K562 (cell line): ENCODE measurements at regions not wholly inside any gene's neighbourhood (a gene's known extent, or its start where the extent isn't known, plus 50 kb on each side); places are given as distances from the start of the nearest gene placed in this dataset.
"Not testable (repeated sequence)": the region's sequence is repeated elsewhere in the genome, so short reads cannot be mapped to it uniquely, and the experiment has no call there.

Source experiments
- ATAC-seq: fragments of 200-7000 bp; cut with Tn5 transposase; 3 replicates; pipeline ENCODE4 v1.9.1; 2020; ENCODE audit warnings: moderate library complexity
- BruUV-seq: library from RNA; stranded (reverse); fragments of 400-500 nt; replicated peaks from 2 replicates; lab custom pipeline; 2021; lab: Mats Ljungman, UMichigan
- CTCF ChIA-PET: fragments of 300-600 bp; formaldehyde crosslinking; extraction: SDS; loops from one replicate; lab custom pipeline; 2021; ENCODE audit warnings: low intra/inter-chr PET ratio; lab: Yijun Ruan, JAX
- POLR2A ChIA-PET: fragments of 300-600, 350-650 bp; sonication (Branson Sonifier 250); formaldehyde crosslinking; extraction: SDS; loops from one replicate; lab custom pipeline; 2021; ENCODE audit warnings: antibody characterized with exemption, inconsistent platforms; lab: Yijun Ruan, JAX
- DNase-seq, 4 experiments: peaks; one replicate each; pipeline versions ENCODE4 v3.0.0 to v3.0.0-alpha.2; 2011 to 2018; ENCODE audit warnings: low spot score in 3 of 4, mixed read lengths in 3 of 4; ENCODE audit errors: extremely low read depth in 1 of 4
- FAIRE-seq: peaks from 2 replicates; lab custom pipeline; 2011; peaks lifted over from hg19 to GRCh38; lab: Jason Lieb, UNC
- H2AFZ ChIP-seq: 2 replicates; pipeline ENCODE4 v1.6.0; 2011; ENCODE audit warnings: low read depth, low read length, control low read depth, inconsistent platforms
- H3K27ac ChIP-seq: fragments of 200-600 bp; 3 replicates; pipeline ENCODE4 v1.8.0; 2011; ENCODE audit warnings: low read depth, mild to moderate bottlenecking, control low read depth, inconsistent platforms, low read length, moderate library complexity, mixed read lengths; ENCODE audit errors: extremely low read depth
- H3K27me3 ChIP-seq, 2 experiments: fragments of 300-600 bp in 1 of 2; 2 replicates in 1 of 2; 3 replicates in 1 of 2; pipeline versions ENCODE4 v1.6.0 to v1.8.0; 2011; ENCODE audit warnings: inconsistent platforms in 2 of 2, low read length in 2 of 2, mild to moderate bottlenecking in 1 of 2, mixed read lengths in 1 of 2, moderate library complexity in 1 of 2; ENCODE audit not compliant: control insufficient read depth in 2 of 2, insufficient read depth in 2 of 2
- H3K36me3 ChIP-seq: fragments of 300-600 bp; 3 replicates; pipeline ENCODE4 v1.8.0; 2011; ENCODE audit warnings: mild to moderate bottlenecking, low read length, inconsistent platforms; ENCODE audit not compliant: control insufficient read depth, insufficient read depth
- H3K4me1 ChIP-seq, 2 experiments: fragments of 200-600 bp in 1 of 2; replicated peaks in 1 of 2; 2 replicates in 1 of 2; 3 replicates in 1 of 2; pipeline versions ENCODE4 v1.5.1 to v1.8.0; 2011; ENCODE audit warnings: inconsistent platforms in 2 of 2, low read length in 2 of 2, mild to moderate bottlenecking in 1 of 2, mixed read lengths in 1 of 2, moderate library complexity in 1 of 2; ENCODE audit not compliant: control insufficient read depth in 2 of 2, insufficient read depth in 2 of 2
- H3K4me2 ChIP-seq: 2 replicates; pipeline ENCODE4 v1.6.1; 2011; ENCODE audit warnings: low read length, control low read depth, inconsistent platforms, mixed read lengths; ENCODE audit not compliant: insufficient read depth
- H3K4me3 ChIP-seq: fragments of 200-600 bp; sonication (generic), shearing (Covaris generic); 2 replicates; pipeline ENCODE4 v1.5.1; 2016; ENCODE audit warnings: control low read depth, inconsistent platforms
- H3K79me2 ChIP-seq: fragments of 200-600 bp; 3 replicates; pipeline ENCODE4 v1.8.0; 2011; ENCODE audit warnings: low read length, inconsistent platforms; ENCODE audit not compliant: control insufficient read depth, insufficient read depth
- H3K9ac ChIP-seq, 2 experiments: 2 replicates each; pipeline versions ENCODE4 v1.6.0 to v1.6.1; 2011; ENCODE audit warnings: low read depth in 2 of 2, low read length in 2 of 2, control low read depth in 1 of 2, inconsistent platforms in 1 of 2, mild to moderate bottlenecking in 1 of 2, mixed read lengths in 1 of 2; ENCODE audit not compliant: insufficient read depth in 1 of 2
- H3K9me1 ChIP-seq: one replicate; pipeline ENCODE4 v1.6.0; 2011; ENCODE audit warnings: inconsistent platforms, mild to moderate bottlenecking, low read length, moderate library complexity; ENCODE audit not compliant: control insufficient read depth, insufficient read depth
- H3K9me3 ChIP-seq: replicated peaks from 2 replicates; pipeline ENCODE4 v1.5.1; 2011; ENCODE audit warnings: low read depth, low read length, inconsistent platforms; ENCODE audit not compliant: control insufficient read depth, insufficient read depth
- H4K20me1 ChIP-seq: replicated peaks from 2 replicates; pipeline ENCODE4 v1.6.1; 2011; ENCODE audit warnings: low read length, inconsistent platforms, mixed read lengths; ENCODE audit not compliant: control insufficient read depth, insufficient read depth
- MIER1 ChIP-seq: fragments of 450-650 bp; IDR thresholded peaks from 2 replicates; pipeline ENCODE4 v1.6.1; 2016; ENCODE audit warnings: antibody characterized with exemption, mild to moderate bottlenecking, low read depth
- MTA2 ChIP-seq: fragments of 450-650 bp; IDR thresholded peaks from 2 replicates; pipeline ENCODE4 v1.6.1; 2016; ENCODE audit warnings: low read depth
- NR2C1 ChIP-seq, 2 experiments: fragments of 450-650 bp; IDR thresholded peaks; 2 replicates each; pipeline ENCODE4 v1.6.1; 2017; ENCODE audit warnings: mild to moderate bottlenecking in 2 of 2, antibody characterized with exemption in 1 of 2, inconsistent platforms in 1 of 2, missing compliant biosample characterization in 1 of 2, missing genetic modification characterization in 1 of 2
- TCF7L2 ChIP-seq: fragments of 150-350 bp; IDR thresholded peaks from 2 replicates; pipeline ENCODE4 v1.6.1; 2016; ENCODE audit warnings: low read depth, mild to moderate bottlenecking, low read length, moderate library complexity
- ZNF197 ChIP-seq: fragments of 200-800 bp; sonication (Bioruptor generic); IDR thresholded peaks from 2 replicates; pipeline ENCODE4 v1.6.1; 2016; ENCODE audit warnings: low read depth, missing genetic modification characterization, missing compliant biosample characterization
- WGBS: fragments of 100-300 bp; shearing (Covaris generic); methylation state at CpG from one replicate; pipeline ENCODE4 v1.1.6; 2016; ENCODE audit warnings: low coverage, mixed read lengths; ENCODE audit not compliant: insufficient coverage; ENCODE audit errors: missing lambda C conversion rate; 5-methylcytosine and 5-hydroxymethylcytosine counted together
- in situ Hi-C: fragments of 300-500 bp; cut with MboI; formaldehyde crosslinking; loops from 4 replicates; pipeline ENCODE4 v1.15.0; 2018; ENCODE audit warnings: inconsistent platforms, mixed read lengths
- intact Hi-C: fragments of 100-400 bp; cut with micrococcal nuclease; formaldehyde crosslinking; loops from 2 replicates; pipeline ENCODE4 v1.14.2; 2022
- TF ChIP-seq, protein P1 (sequence below): fragments of 200-800 bp; sonication (Bioruptor generic); IDR thresholded peaks from 2 replicates; pipeline ENCODE4 v1.6.1; 2017; ENCODE audit warnings: missing genetic modification characterization, missing compliant biosample characterization
- TF ChIP-seq, protein P2 (sequence below): sonication (generic); formaldehyde crosslinking; IDR thresholded peaks from 2 replicates; pipeline ENCODE4 v1.8.1; 2023; ENCODE audit warnings: mild to moderate bottlenecking, missing genetic modification reagents
- TF ChIP-seq, protein P3 (sequence below): fragments of 250-450 bp; sonication (Bioruptor Pico); IDR thresholded peaks from 2 replicates; pipeline ENCODE4 v1.4.0; 2020; ENCODE audit warnings: mild to moderate bottlenecking, moderate library complexity

DNA sequence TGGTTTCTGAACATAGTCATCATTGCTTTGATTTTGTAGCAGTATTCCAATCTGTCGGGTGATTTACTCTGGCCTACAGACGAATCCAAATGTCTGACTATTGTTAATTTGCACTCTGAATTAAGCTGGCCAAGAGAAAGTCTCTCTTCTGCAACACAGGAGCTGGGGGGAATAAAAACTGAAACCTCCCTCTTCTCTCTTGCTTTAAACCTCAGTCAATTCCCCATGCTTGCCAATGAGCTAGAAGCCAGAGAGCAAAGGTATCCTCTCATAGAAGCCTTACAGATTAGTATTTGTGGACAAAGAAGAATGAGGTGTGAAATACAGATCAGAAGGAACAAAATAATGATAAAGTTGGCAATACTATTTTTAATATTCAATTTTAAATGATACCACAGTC, 353.9 kb upstream of the CDH10 start (continued):
- TF ChIP-seq, protein P1, sequence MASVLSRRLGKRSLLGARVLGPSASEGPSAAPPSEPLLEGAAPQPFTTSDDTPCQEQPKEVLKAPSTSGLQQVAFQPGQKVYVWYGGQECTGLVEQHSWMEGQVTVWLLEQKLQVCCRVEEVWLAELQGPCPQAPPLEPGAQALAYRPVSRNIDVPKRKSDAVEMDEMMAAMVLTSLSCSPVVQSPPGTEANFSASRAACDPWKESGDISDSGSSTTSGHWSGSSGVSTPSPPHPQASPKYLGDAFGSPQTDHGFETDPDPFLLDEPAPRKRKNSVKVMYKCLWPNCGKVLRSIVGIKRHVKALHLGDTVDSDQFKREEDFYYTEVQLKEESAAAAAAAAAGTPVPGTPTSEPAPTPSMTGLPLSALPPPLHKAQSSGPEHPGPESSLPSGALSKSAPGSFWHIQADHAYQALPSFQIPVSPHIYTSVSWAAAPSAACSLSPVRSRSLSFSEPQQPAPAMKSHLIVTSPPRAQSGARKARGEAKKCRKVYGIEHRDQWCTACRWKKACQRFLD (CRISPR knock-in tag), result no peak
- TF ChIP-seq, protein P2, sequence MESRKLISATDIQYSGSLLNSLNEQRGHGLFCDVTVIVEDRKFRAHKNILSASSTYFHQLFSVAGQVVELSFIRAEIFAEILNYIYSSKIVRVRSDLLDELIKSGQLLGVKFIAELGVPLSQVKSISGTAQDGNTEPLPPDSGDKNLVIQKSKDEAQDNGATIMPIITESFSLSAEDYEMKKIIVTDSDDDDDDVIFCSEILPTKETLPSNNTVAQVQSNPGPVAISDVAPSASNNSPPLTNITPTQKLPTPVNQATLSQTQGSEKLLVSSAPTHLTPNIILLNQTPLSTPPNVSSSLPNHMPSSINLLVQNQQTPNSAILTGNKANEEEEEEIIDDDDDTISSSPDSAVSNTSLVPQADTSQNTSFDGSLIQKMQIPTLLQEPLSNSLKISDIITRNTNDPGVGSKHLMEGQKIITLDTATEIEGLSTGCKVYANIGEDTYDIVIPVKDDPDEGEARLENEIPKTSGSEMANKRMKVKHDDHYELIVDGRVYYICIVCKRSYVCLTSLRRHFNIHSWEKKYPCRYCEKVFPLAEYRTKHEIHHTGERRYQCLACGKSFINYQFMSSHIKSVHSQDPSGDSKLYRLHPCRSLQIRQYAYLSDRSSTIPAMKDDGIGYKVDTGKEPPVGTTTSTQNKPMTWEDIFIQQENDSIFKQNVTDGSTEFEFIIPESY (CRISPR knock-in tag), result no peak
- TF ChIP-seq ZNF197 (no peak), TCF7L2 (no peak), MIER1 (no peak), NR2C1 (IDR thresholded peaks at IDR 0.05) (no peak), NR2C1 (tag; IDR thresholded peaks at IDR 0.05) (no peak)
- TF ChIP-seq, all 486 proteins: peak for 0

DNA sequence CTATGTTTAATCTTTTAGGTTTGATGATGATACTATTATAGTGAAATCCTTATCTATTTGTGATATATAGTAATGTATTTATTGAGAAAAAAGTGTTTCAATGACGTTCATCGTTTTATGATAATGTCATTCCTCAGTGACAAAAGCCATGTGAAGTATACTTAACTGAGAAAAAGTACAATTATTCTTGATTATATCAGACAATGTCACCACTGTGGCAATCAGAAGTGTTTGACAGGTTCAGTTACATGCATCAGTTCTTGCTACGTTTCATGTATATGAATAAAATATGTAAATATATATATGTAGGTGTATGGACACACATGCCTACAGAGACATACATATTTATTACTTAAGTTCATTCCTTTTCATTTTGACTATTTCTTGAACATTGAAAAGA, 341.5 kb upstream of the CDH10 start:
- peaks cover 3% of the 10 kb centered on the region; the same call in 1 of the 2 replicates for H3K9me3 ChIP-seq

DNA sequence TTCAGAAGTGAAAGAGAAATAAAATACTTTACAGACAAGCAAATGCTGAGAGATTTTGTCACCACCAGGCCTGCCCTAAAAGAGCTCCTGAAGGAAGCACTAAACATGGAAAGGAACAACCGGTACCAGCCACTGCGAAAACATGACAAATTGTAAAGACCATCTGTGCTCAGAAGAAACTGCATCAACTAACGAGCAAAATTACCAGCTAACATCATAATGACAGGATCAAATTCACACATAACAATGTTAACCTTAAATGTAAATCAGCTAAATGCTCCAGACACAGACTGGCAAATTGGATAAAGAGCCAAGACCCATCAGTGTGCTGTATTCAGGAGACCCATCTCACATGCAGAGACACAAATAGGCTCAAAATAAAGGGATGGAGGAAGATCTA, 333.8 kb upstream of the CDH10 start:
- CTCF ChIA-PET, H3K79me2 ChIP-seq, BruUV-seq, H3K4me3 ChIP-seq, H3K36me3 ChIP-seq, H3K27me3 ChIP-seq, H3K27ac ChIP-seq, in situ Hi-C loops, H3K9me3 ChIP-seq, ATAC-seq, DNase-seq, H4K20me1 ChIP-seq, FAIRE-seq, POLR2A ChIA-PET, H3K9ac ChIP-seq, H3K4me2 ChIP-seq, H3K4me1 ChIP-seq, H2AFZ ChIP-seq, H3K9me1 ChIP-seq, intact Hi-C loops: not testable (repeated sequence)
- WGBS, result 0% methylated on average over 3 of the region's 3 CpGs

More for the DNA sequence above, 341.5 kb upstream of the CDH10 start:
- no TSS peak for BruUV-seq
- CTCF ChIA-PET, result no interaction called here
- FAIRE-seq (no peak), DNase-seq (no peak), ATAC-seq (no peak)
- Histone ChIP-seq H3K9ac (no peak overlapping the region), H3K4me3 (no peak overlapping the region), H3K4me1 (no peaks in the 10 kb centered on the region), H4K20me1 (no peaks in the 10 kb centered on the region), H3K9me1 (no peaks in the 10 kb centered on the region), H3K27ac (no peak overlapping the region), H2AFZ (no peak overlapping the region), H3K36me3 (no peaks in the 10 kb centered on the region), H3K27me3 (no peaks in the 10 kb centered on the region), H3K79me2 (no peaks in the 10 kb centered on the region), H3K4me2 (no peak overlapping the region)
- 0% methylated on average over 3 of the region's 3 CpGs for WGBS
- in situ Hi-C loops (no loop called here), intact Hi-C loops (no loop called here)
- POLR2A ChIA-PET, result no interaction called here
- TF ChIP-seq MTA2, result no peak
- TF ChIP-seq, protein P3, sequence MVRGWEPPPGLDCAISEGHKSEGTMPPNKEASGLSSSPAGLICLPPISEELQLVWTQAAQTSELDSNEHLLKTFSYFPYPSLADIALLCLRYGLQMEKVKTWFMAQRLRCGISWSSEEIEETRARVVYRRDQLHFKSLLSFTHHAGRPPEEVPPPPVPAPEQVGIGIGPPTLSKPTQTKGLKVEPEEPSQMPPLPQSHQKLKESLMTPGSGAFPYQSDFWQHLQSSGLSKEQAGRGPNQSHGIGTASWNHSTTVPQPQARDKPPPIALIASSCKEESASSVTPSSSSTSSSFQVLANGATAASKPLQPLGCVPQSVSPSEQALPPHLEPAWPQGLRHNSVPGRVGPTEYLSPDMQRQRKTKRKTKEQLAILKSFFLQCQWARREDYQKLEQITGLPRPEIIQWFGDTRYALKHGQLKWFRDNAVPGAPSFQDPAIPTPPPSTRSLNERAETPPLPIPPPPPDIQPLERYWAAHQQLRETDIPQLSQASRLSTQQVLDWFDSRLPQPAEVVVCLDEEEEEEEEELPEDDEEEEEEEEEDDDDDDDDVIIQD (CRISPR knock-in tag), result no peak
